PC-9 (cell line): ENCODE measurements at regions not wholly inside any gene's neighbourhood (a gene's known extent, or its start where the extent isn't known, plus 50 kb on each side); places are given as distances from the start of the nearest gene placed in this dataset.

Experiments used
- CTCF ChIP-seq: fragments of 200-600 bp; sonication (generic); conservative IDR thresholded peaks from 2 replicates; pipeline ENCODE4 v1.6.1; 2017; ENCODE audit warnings: mixed run types, antibody characterized with exemption, mild to moderate bottlenecking, moderate library complexity
- EZH2 ChIP-seq: fragments of 200-600 bp; sonication (generic); IDR thresholded peaks from 2 replicates; pipeline ENCODE4 v1.8.0; 2017; ENCODE audit warnings: antibody characterized with exemption, low read depth

- no peak for TF ChIP-seq CTCF
- TF ChIP-seq EZH2, result no peak
Observed at GRCh38 chr1:84073266-84073665, 70.8 kb upstream of the PRKACB start.
